T follicular helper cell (primary cell): ENCODE measurements at regions not wholly inside any gene's neighbourhood (a gene's known extent, or its start where the extent isn't known, plus 50 kb on each side); places are given as distances from the start of the nearest gene placed in this dataset.
"Not testable (repeated sequence)": the region's sequence is repeated elsewhere in the genome, so short reads cannot be mapped to it uniquely, and the experiment has no call there.

ENCODE experiments used
- DNase-seq: peaks from one replicate; pipeline ENCODE4 v3.0.0-alpha.2; 2020; ENCODE audit warnings: low read depth

GRCh38 chr22:49697047-49697446 is 130.6 kb downstream of the BRD1 start:
- DNase-seq, result no peak

GRCh38 chr22:49694462-49695260 is 133.0 kb downstream of the BRD1 start:
- no peak for DNase-seq

- no peak for DNase-seq
These were observed 133.8 kb downstream of the BRD1 start for GRCh38 chr22:49693848-49694247.

GRCh38 chr22:49693416-49693815 is 134.3 kb downstream of the BRD1 start:
- no peak for DNase-seq

GRCh38 chr22:49692499-49693225 is 135.0 kb downstream of the BRD1 start:
- no peak for DNase-seq

- no peak for DNase-seq
These were observed 136.4 kb downstream of the BRD1 start for GRCh38 chr22:49691256-49691655.

GRCh38 chr22:49690454-49690853 is 137.2 kb downstream of the BRD1 start:
- no peak for DNase-seq

GRCh38 chr22:49689858-49690257 is 137.8 kb downstream of the BRD1 start:
- DNase-seq, result no peak

- no peak for DNase-seq
These were observed 138.4 kb downstream of the BRD1 start for GRCh38 chr22:49689255-49689770.

GRCh38 chr22:49688516-49689254 is 139.0 kb downstream of the BRD1 start:
- no peak for DNase-seq

- DNase-seq, result no peak
These were observed 139.7 kb downstream of the BRD1 start for GRCh38 chr22:49687786-49688515.

GRCh38 chr22:49687333-49687732 is 140.3 kb downstream of the BRD1 start:
- DNase-seq, result no peak

- DNase-seq, result no peak
These were observed 141.0 kb downstream of the BRD1 start for GRCh38 chr22:49686495-49687219.

- DNase-seq, result no peak
These were observed 142.0 kb downstream of the BRD1 start for GRCh38 chr22:49685686-49686085.

GRCh38 chr22:49685116-49685515 is 142.6 kb downstream of the BRD1 start:
- DNase-seq, result no peak

- DNase-seq, result no peak
These were observed 144.6 kb downstream of the BRD1 start for GRCh38 chr22:49683032-49683431.

GRCh38 chr22:49680819-49681218 is 146.9 kb downstream of the BRD1 start:
- DNase-seq, result not testable (repeated sequence)

GRCh38 chr22:49678842-49679170 is 148.9 kb downstream of the BRD1 start:
- no peak for DNase-seq

GRCh38 chr22:49678137-49678841 is 149.4 kb downstream of the BRD1 start:
- DNase-seq, result no peak

GRCh38 chr22:49677495-49677889 is 150.2 kb downstream of the BRD1 start:
- no peak for DNase-seq
